HepG2 (cell line): ENCODE measurements at regions not wholly inside any gene's neighbourhood (a gene's known extent, or its start where the extent isn't known, plus 50 kb on each side); places are given as distances from the start of the nearest gene placed in this dataset.
"Not testable (repeated sequence)": the region's sequence is repeated elsewhere in the genome, so short reads cannot be mapped to it uniquely, and the experiment has no call there.

Experiments used
- ATAC-seq: fragments of 200-7000 bp; cut with Tn5 transposase; 3 replicates; pipeline ENCODE4 v1.9.1; 2020; ENCODE audit warnings: mild to moderate bottlenecking, moderate library complexity
- BruUV-seq: library from RNA; stranded (reverse); fragments of 400-500 nt; replicated peaks from 2 replicates; lab custom pipeline; 2021; lab: Mats Ljungman, UMichigan
- CTCF ChIA-PET: fragments of 300-600 bp; formaldehyde crosslinking; extraction: SDS; loops from one replicate; lab custom pipeline; 2021; ENCODE audit warnings: low total read pairs, inconsistent platforms, low intra/inter-chr PET ratio; lab: Yijun Ruan, JAX
- POLR2A ChIA-PET: fragments of 350-600 bp; sonication (Branson Sonifier 250); formaldehyde crosslinking; loops from one replicate; lab custom pipeline; 2020; ENCODE audit warnings: antibody characterized with exemption, inconsistent platforms; lab: Yijun Ruan, JAX
- DNase-seq: peaks from one replicate; pipeline ENCODE4 v3.0.0-alpha.2; 2015; ENCODE audit warnings: low spot score
- FAIRE-seq: peaks from 3 replicates; lab custom pipeline; 2011; peaks lifted over from hg19 to GRCh38; lab: Jason Lieb, UNC
- H2AFZ ChIP-seq: one replicate; pipeline ENCODE4 v1.6.1; 2011; ENCODE audit warnings: low read length, inconsistent platforms
- H3K27ac ChIP-seq: fragments of 300-600 bp; 3 replicates; pipeline ENCODE4 v1.8.0; 2011; ENCODE audit warnings: mixed run types, mild to moderate bottlenecking, mixed read lengths, low read length, inconsistent platforms; ENCODE audit not compliant: insufficient read depth; ENCODE audit errors: extremely low read length
- H3K27me3 ChIP-seq, 2 experiments: fragments of 200-600 bp in 1 of 2; 2 replicates in 1 of 2; 3 replicates in 1 of 2; pipeline versions ENCODE4 v1.6.0 to v1.8.0; 2011; ENCODE audit warnings: low read length in 2 of 2, mild to moderate bottlenecking in 2 of 2, moderate library complexity in 2 of 2, inconsistent platforms in 1 of 2; ENCODE audit not compliant: insufficient read depth in 2 of 2, control insufficient read depth in 1 of 2
- H3K36me3 ChIP-seq, 2 experiments: fragments of 200-600 bp in 1 of 2; replicated peaks in 1 of 2; 2 replicates in 1 of 2; 3 replicates in 1 of 2; pipeline versions ENCODE4 v1.5.1 to v1.8.0; 2011; ENCODE audit warnings: low read length in 2 of 2, inconsistent platforms in 1 of 2; ENCODE audit not compliant: insufficient read depth in 2 of 2, control insufficient read depth in 1 of 2
- H3K4me1 ChIP-seq: 2 replicates; pipeline ENCODE4 v1.5.1; 2012; ENCODE audit warnings: low read length, inconsistent platforms; ENCODE audit not compliant: insufficient read depth
- H3K4me2 ChIP-seq: 2 replicates; pipeline ENCODE4 v1.6.0; 2011; ENCODE audit warnings: low read depth, low read length, inconsistent platforms
- H3K4me3 ChIP-seq, 3 experiments: fragments of 200-600 bp in 1 of 3; sonication (generic), shearing (Covaris generic) in 1 of 3; replicated peaks in 1 of 3; 2 replicates each; pipeline ENCODE4 v1.5.1; 2011 to 2016; ENCODE audit warnings: low read length in 3 of 3, inconsistent platforms in 2 of 3, low read depth in 2 of 3, mild to moderate bottlenecking in 2 of 3, control low read depth in 1 of 3, mixed read lengths in 1 of 3; ENCODE audit not compliant: insufficient read depth in 1 of 3
- H3K79me2 ChIP-seq: one replicate; pipeline ENCODE4 v1.6.1; 2011; ENCODE audit warnings: low read length, inconsistent platforms; ENCODE audit not compliant: insufficient read depth
- H3K9ac ChIP-seq: 2 replicates; pipeline ENCODE4 v1.6.0; 2011; ENCODE audit warnings: mild to moderate bottlenecking, low read depth, low read length, inconsistent platforms; ENCODE audit not compliant: insufficient read depth
- H3K9me3 ChIP-seq: 2 replicates; pipeline ENCODE4 v1.5.1; 2012; ENCODE audit warnings: mild to moderate bottlenecking, low read length
- H4K20me1 ChIP-seq: 2 replicates; pipeline ENCODE4 v1.6.0; 2011; ENCODE audit warnings: inconsistent platforms, mild to moderate bottlenecking, low read length, moderate library complexity; ENCODE audit not compliant: insufficient read depth
- BRCA1 ChIP-seq: sonication (generic); formaldehyde crosslinking; IDR thresholded peaks from 2 replicates; pipeline ENCODE4 v1.4.0; 2020; ENCODE audit warnings: missing genetic modification reagents
- GATAD1 ChIP-seq: IDR thresholded peaks from 2 replicates; pipeline ENCODE4 v1.6.1; 2016; ENCODE audit warnings: missing genetic modification reagents, missing compliant biosample characterization
- KLF13 ChIP-seq: sonication (generic); formaldehyde crosslinking; IDR thresholded peaks from 2 replicates; pipeline ENCODE4 v1.4.0; 2020; ENCODE audit warnings: mild to moderate bottlenecking, missing genetic modification reagents
- NFIB ChIP-seq: sonication (generic); formaldehyde crosslinking; IDR thresholded peaks from 2 replicates; pipeline ENCODE4 v1.9.0; 2021; ENCODE audit warnings: missing genetic modification reagents, mild to moderate bottlenecking, borderline replicate concordance
- REXO4 ChIP-seq: sonication (generic); formaldehyde crosslinking; IDR thresholded peaks from 2 replicates; pipeline ENCODE4 v1.8.0; 2022; ENCODE audit warnings: missing genetic modification reagents, mild to moderate bottlenecking, borderline replicate concordance
- TCF12 ChIP-seq, 2 experiments: fragments of 450-650 bp in 1 of 2; sonication (generic) in 1 of 2; formaldehyde crosslinking in 1 of 2; IDR thresholded peaks; 2 replicates each; pipeline versions ENCODE4 v1.6.1 to v1.8.0; 2017 to 2022; ENCODE audit warnings: antibody characterized with exemption in 1 of 2, mild to moderate bottlenecking in 1 of 2, missing genetic modification reagents in 1 of 2, moderate library complexity in 1 of 2
- ZBTB8A ChIP-seq: sonication (generic); formaldehyde crosslinking; IDR thresholded peaks from 2 replicates; pipeline ENCODE4 v1.4.0; 2020; ENCODE audit warnings: mild to moderate bottlenecking, low read depth, missing genetic modification reagents, borderline replicate concordance
- ZFX ChIP-seq: sonication (generic); formaldehyde crosslinking; IDR thresholded peaks from 2 replicates; pipeline ENCODE4 v1.4.0; 2020; ENCODE audit warnings: mild to moderate bottlenecking, low read depth, missing genetic modification reagents, moderate library complexity
- ZMYM4 ChIP-seq: sonication (generic); formaldehyde crosslinking; IDR thresholded peaks from 2 replicates; pipeline ENCODE4 v1.8.1; 2023; ENCODE audit warnings: mild to moderate bottlenecking, missing genetic modification reagents
- ZNF501 ChIP-seq: sonication (generic); formaldehyde crosslinking; IDR thresholded peaks from 2 replicates; pipeline ENCODE4 v1.5.1; 2020; ENCODE audit warnings: mild to moderate bottlenecking, moderate library complexity, missing genetic modification reagents
- ZNF615 ChIP-seq: sonication (generic); formaldehyde crosslinking; IDR thresholded peaks from 2 replicates; pipeline ENCODE4 v1.5.0; 2020; ENCODE audit warnings: mild to moderate bottlenecking, missing genetic modification reagents, borderline replicate concordance
- ZNF652 ChIP-seq: IDR thresholded peaks from 2 replicates; pipeline ENCODE4 v1.6.1; 2016; ENCODE audit warnings: low read depth, borderline replicate concordance
- ZSCAN9 ChIP-seq: IDR thresholded peaks from 2 replicates; pipeline ENCODE4 v1.6.1; 2016; ENCODE audit warnings: borderline replicate concordance
- WGBS: methylation state at CpG from one replicate; pipeline ENCODE4 v1.1.6; 2017; ENCODE audit warnings: low lambda C conversion rate; 5-methylcytosine and 5-hydroxymethylcytosine counted together
- in situ Hi-C: cut with HindIII; loops from 2 replicates; pipeline ENCODE4 v1.10.0; 2017; ENCODE audit warnings: low pct_unique_long_range_greater_than_20kb; ENCODE audit not compliant: extremely low pct_ligation_motif_present
- intact Hi-C: fragments of 100-400 bp; cut with micrococcal nuclease; formaldehyde crosslinking; loops from one replicate; pipeline ENCODE4 v1.10.0; 2022; ENCODE audit not compliant: unreplicated experiment
- TF ChIP-seq, protein P1 (sequence below): sonication (generic); formaldehyde crosslinking; IDR thresholded peaks from 2 replicates; pipeline ENCODE4 v1.8.0; 2022; ENCODE audit warnings: missing genetic modification reagents, mild to moderate bottlenecking, borderline replicate concordance
- TF ChIP-seq, protein P2 (sequence below): sonication (generic); formaldehyde crosslinking; IDR thresholded peaks from 2 replicates; pipeline ENCODE4 v1.9.0; 2022; ENCODE audit warnings: missing genetic modification reagents, mild to moderate bottlenecking, borderline replicate concordance
- TF ChIP-seq, protein P3 (sequence below): sonication (generic); formaldehyde crosslinking; IDR thresholded peaks from 2 replicates; pipeline ENCODE4 v1.5.1; 2020; ENCODE audit warnings: missing genetic modification reagents, mild to moderate bottlenecking, borderline replicate concordance

DNA sequence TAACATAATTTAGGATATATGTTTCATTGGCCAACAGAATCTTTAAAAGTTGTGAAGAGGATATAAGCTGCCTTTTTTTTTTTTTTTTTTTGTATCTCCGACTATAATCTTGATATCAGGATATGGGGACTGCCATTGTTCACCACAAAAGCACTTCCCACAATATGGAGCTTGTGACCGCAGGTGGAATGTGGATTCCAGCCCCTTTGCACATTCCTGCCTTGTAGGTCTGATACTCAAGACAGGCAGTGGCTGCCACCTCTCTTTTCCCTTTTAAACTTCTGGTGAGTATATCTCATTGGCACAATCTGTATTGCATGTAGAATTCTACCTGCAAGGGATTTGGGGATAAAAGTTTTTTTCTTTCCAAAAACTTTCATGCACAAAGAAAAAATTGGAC lies 272.7 kb upstream of the VWC2 start:
- DNase-seq (no peak), ATAC-seq (no peak), FAIRE-seq (no peak)
- TF ChIP-seq, protein P1, sequence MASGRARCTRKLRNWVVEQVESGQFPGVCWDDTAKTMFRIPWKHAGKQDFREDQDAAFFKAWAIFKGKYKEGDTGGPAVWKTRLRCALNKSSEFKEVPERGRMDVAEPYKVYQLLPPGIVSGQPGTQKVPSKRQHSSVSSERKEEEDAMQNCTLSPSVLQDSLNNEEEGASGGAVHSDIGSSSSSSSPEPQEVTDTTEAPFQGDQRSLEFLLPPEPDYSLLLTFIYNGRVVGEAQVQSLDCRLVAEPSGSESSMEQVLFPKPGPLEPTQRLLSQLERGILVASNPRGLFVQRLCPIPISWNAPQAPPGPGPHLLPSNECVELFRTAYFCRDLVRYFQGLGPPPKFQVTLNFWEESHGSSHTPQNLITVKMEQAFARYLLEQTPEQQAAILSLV (CRISPR knock-in tag), result no peak
- no peak for TF ChIP-seq BRCA1
- TF ChIP-seq KLF13, result no peak
- TF ChIP-seq ZFX (CRISPR knock-in tag), result no peak
- no peak for TF ChIP-seq ZNF501
- TF ChIP-seq ZSCAN9 (CRISPR knock-in tag), result no peak
- TF ChIP-seq, protein P2, sequence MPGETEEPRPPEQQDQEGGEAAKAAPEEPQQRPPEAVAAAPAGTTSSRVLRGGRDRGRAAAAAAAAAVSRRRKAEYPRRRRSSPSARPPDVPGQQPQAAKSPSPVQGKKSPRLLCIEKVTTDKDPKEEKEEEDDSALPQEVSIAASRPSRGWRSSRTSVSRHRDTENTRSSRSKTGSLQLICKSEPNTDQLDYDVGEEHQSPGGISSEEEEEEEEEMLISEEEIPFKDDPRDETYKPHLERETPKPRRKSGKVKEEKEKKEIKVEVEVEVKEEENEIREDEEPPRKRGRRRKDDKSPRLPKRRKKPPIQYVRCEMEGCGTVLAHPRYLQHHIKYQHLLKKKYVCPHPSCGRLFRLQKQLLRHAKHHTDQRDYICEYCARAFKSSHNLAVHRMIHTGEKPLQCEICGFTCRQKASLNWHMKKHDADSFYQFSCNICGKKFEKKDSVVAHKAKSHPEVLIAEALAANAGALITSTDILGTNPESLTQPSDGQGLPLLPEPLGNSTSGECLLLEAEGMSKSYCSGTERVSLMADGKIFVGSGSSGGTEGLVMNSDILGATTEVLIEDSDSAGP, result no peak
- TF ChIP-seq ZBTB8A (CRISPR knock-in tag), result no peak
- no peak for TF ChIP-seq ZMYM4 (CRISPR knock-in tag)
- TF ChIP-seq ZNF615 (CRISPR knock-in tag), result no peak
- no peak for TF ChIP-seq TCF12 (IDR thresholded peaks at IDR 0.05)
- TF ChIP-seq TCF12 (CRISPR knock-in tag; IDR thresholded peaks at IDR 0.05), result no peak
- TF ChIP-seq, protein P3, sequence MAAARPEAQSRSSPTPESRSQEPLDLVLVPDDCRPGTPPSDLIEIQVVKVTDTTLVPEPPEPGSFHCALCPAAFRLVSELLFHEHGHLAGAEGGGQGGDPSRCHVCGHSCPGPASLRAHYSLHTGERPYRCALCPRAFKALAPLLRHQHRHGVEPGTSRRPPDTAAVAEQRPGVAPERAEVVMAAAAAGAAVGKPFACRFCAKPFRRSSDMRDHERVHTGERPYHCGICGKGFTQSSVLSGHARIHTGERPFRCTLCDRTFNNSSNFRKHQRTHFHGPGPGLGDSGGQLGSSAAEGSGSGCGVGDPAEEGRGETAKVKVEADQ, result no peak
- TF ChIP-seq REXO4, result no peak
- TF ChIP-seq GATAD1 (CRISPR knock-in tag), result no peak
- no peak for TF ChIP-seq NFIB
- no peak for TF ChIP-seq ZNF652 (CRISPR knock-in tag)
- 0% methylated on average over 2 of the region's 2 CpGs for WGBS
- H3K79me2 ChIP-seq, result no peaks in the 10 kb centered on the region
- no peaks in the 10 kb centered on the region for H3K36me3 ChIP-seq
- H3K9ac ChIP-seq, result no peak overlapping the region
- no peak overlapping the region for H3K4me3 ChIP-seq
- no peaks in the 10 kb centered on the region for H4K20me1 ChIP-seq
- no peak overlapping the region for H3K27ac ChIP-seq
- POLR2A ChIA-PET, result no interaction called here
- BruUV-seq, result no TSS peak
- H3K4me2 ChIP-seq, result no peak overlapping the region
- H3K4me1 ChIP-seq, result no peaks in the 10 kb centered on the region
- no peaks in the 10 kb centered on the region for H3K9me3 ChIP-seq
- no peaks in the 10 kb centered on the region for H3K27me3 ChIP-seq
- CTCF ChIA-PET, result no interaction called here
- intact Hi-C loops, result no loop called here
- H2AFZ ChIP-seq, result no peak overlapping the region
- in situ Hi-C loops, result no loop called here

DNA sequence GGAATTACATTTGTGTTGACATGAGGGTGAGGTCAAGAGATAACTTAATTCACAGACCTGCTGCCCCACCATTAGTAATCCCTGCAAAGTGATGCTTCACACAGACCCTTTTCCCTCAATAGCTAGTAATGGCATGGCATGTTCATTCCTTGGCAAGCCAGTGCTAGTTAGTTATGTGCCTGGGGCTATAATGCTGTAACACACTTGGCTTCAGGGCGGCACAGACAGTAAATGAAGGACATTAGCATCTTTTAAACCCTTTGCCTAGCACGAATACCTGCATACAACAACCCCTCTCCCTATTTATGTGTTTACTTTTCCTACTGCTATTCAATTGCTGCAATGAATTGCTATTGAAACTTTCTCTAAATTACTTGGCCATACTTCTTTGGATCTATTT lies 266.2 kb upstream of the VWC2 start:
- H2AFZ ChIP-seq, POLR2A ChIA-PET, intact Hi-C loops, H3K4me2 ChIP-seq, ATAC-seq, in situ Hi-C loops, H3K27ac ChIP-seq, H3K27me3 ChIP-seq, DNase-seq, H3K4me3 ChIP-seq, H3K4me1 ChIP-seq, CTCF ChIA-PET, H3K36me3 ChIP-seq, H4K20me1 ChIP-seq, H3K9ac ChIP-seq, H3K9me3 ChIP-seq, BruUV-seq, FAIRE-seq, H3K79me2 ChIP-seq: not testable (repeated sequence)
- 2% methylated on average over 2 of the region's 2 CpGs for WGBS
